A673 (cell line): ENCODE measurements at regions not wholly inside any gene's neighbourhood (a gene's known extent, or its start where the extent isn't known, plus 50 kb on each side); places are given as distances from the start of the nearest gene placed in this dataset.

Experiments
- BruUV-seq: library from RNA; stranded (reverse); fragments of 400-500 nt; replicated peaks from 2 replicates; lab custom pipeline; 2021; lab: Mats Ljungman, UMichigan
- CTCF ChIA-PET: fragments of 300-600 bp; sonication (Branson Sonifier 250); formaldehyde crosslinking; loops from one replicate; lab custom pipeline; 2022; ENCODE audit warnings: antibody characterized with exemption; lab: Charles Lee
- POLR2A ChIA-PET: fragments of 300-600 bp; sonication (Branson Sonifier 250); formaldehyde crosslinking; loops from one replicate; lab custom pipeline; 2022; ENCODE audit warnings: antibody characterized with exemption; ENCODE audit not compliant: low non-redundant PET; lab: Charles Lee
- DNase-seq: peaks from one replicate; pipeline ENCODE4 v3.0.0-alpha.2; 2015; ENCODE audit warnings: low spot score
- H3K27ac ChIP-seq: fragments of 200-600 bp; sonication (generic); 2 replicates; pipeline ENCODE4 v1.5.1; 2016; ENCODE audit warnings: mixed run types, low read depth, mild to moderate bottlenecking, mixed read lengths, antibody characterized with exemption, low read length; ENCODE audit not compliant: poor library complexity, severe bottlenecking
- H3K27me3 ChIP-seq: fragments of 200-600 bp; sonication (generic); replicated peaks from 2 replicates; pipeline ENCODE4 v1.6.1; 2017; ENCODE audit warnings: mixed run types, low read depth, mild to moderate bottlenecking, mixed read lengths, antibody characterized with exemption, low read length; ENCODE audit not compliant: insufficient read depth, poor library complexity
- H3K36me3 ChIP-seq: fragments of 200-600 bp; sonication (generic); 2 replicates; pipeline ENCODE4 v1.6.1; 2016; ENCODE audit warnings: mixed run types, mild to moderate bottlenecking, mixed read lengths, antibody characterized with exemption, low read length; ENCODE audit not compliant: insufficient read depth, poor library complexity, severe bottlenecking
- H3K4me1 ChIP-seq: fragments of 200-600 bp; sonication (generic); 2 replicates; pipeline ENCODE4 v1.6.1; 2017; ENCODE audit warnings: mixed run types, mild to moderate bottlenecking, mixed read lengths, antibody characterized with exemption, low read length; ENCODE audit not compliant: insufficient read depth, poor library complexity, severe bottlenecking
- H3K4me3 ChIP-seq: fragments of 200-600 bp; sonication (generic); 2 replicates; pipeline ENCODE4 v1.5.1; 2016; ENCODE audit warnings: low read depth, mixed run types, mild to moderate bottlenecking, mixed read lengths, low read length; ENCODE audit not compliant: poor library complexity, severe bottlenecking
- H3K9me3 ChIP-seq: fragments of 200-600 bp; sonication (generic); 2 replicates; pipeline ENCODE4 v1.6.1; 2016; ENCODE audit warnings: mixed run types, low read depth, mild to moderate bottlenecking, mixed read lengths, antibody characterized with exemption, low read length; ENCODE audit not compliant: poor library complexity, severe bottlenecking
- EZH2 ChIP-seq: fragments of 200-600 bp; sonication (generic); IDR thresholded peaks from 2 replicates; pipeline ENCODE4 v1.6.1; 2017; ENCODE audit warnings: borderline replicate concordance, low read depth, mild to moderate bottlenecking, mixed read lengths, antibody characterized with exemption, low read length; ENCODE audit not compliant: poor library complexity, severe bottlenecking
- intact Hi-C: fragments of 100-400 bp; cut with micrococcal nuclease; formaldehyde crosslinking; loops from one replicate; pipeline ENCODE4 v1.10.0; 2022; ENCODE audit not compliant: unreplicated experiment
- TF ChIP-seq, protein P1 (sequence below): fragments of 300-800, 200-600 bp; sonication (generic); conservative IDR thresholded peaks from 2 replicates; pipeline ENCODE4 v1.5.1; 2017; ENCODE audit warnings: low read depth, mild to moderate bottlenecking, antibody characterized with exemption, low read length, moderate library complexity, mixed read lengths

DNA sequence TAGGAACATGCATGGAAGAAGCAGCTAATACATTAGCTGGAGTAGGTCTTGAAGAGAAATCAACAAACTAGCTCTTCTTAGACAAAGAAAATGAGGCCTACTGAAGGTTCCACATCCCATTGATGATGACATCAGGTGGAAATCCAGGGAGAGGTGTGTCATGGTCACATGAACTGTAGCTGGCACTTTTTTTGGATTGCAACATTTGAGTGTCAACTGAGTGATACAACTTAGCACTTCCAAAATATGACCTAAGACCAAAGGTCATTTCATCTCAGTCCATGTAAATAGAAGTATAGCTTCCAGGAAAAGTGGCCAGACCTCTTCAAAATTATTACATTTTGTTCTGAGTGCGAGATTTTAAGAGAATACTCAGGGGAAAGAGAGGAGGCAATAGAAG lies 117.2 kb upstream of the MEIS2 start:
- TF ChIP-seq, protein P1, sequence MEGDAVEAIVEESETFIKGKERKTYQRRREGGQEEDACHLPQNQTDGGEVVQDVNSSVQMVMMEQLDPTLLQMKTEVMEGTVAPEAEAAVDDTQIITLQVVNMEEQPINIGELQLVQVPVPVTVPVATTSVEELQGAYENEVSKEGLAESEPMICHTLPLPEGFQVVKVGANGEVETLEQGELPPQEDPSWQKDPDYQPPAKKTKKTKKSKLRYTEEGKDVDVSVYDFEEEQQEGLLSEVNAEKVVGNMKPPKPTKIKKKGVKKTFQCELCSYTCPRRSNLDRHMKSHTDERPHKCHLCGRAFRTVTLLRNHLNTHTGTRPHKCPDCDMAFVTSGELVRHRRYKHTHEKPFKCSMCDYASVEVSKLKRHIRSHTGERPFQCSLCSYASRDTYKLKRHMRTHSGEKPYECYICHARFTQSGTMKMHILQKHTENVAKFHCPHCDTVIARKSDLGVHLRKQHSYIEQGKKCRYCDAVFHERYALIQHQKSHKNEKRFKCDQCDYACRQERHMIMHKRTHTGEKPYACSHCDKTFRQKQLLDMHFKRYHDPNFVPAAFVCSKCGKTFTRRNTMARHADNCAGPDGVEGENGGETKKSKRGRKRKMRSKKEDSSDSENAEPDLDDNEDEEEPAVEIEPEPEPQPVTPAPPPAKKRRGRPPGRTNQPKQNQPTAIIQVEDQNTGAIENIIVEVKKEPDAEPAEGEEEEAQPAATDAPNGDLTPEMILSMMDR, result no peak
- TF ChIP-seq EZH2, result no peak

GRCh38 chr15:37218351-37218916 lies 118.1 kb upstream of the MEIS2 start:
- no peak overlapping the region for H3K27ac ChIP-seq
- no peak overlapping the region for H3K4me3 ChIP-seq
- H3K4me1 ChIP-seq, result no peaks in the 10 kb centered on the region
- no peak for DNase-seq
- TF ChIP-seq, protein P1, result no peak
- TF ChIP-seq EZH2, result no peak
- ChIA-PET POLR2A (no interaction called here), CTCF (no interaction called here)
- no peaks in the 10 kb centered on the region for H3K27me3 ChIP-seq
- no peaks in the 10 kb centered on the region for H3K36me3 ChIP-seq
- no peaks in the 10 kb centered on the region for H3K9me3 ChIP-seq
- no TSS peak for BruUV-seq
- intact Hi-C loops, result no loop called here

More for the DNA sequence above, 117.2 kb upstream of the MEIS2 start:
- CTCF ChIA-PET, result no interaction called here
- BruUV-seq, result no TSS peak
- DNase-seq, result no peak
- no peaks in the 10 kb centered on the region for H3K36me3 ChIP-seq
- POLR2A ChIA-PET, result no interaction called here
- H3K27ac ChIP-seq, result no peak overlapping the region
- H3K9me3 ChIP-seq, result no peaks in the 10 kb centered on the region
- H3K4me1 ChIP-seq, result no peaks in the 10 kb centered on the region
- H3K27me3 ChIP-seq, result no peaks in the 10 kb centered on the region
- intact Hi-C loops, result no loop called here
- no peak overlapping the region for H3K4me3 ChIP-seq

GRCh38 chr15:37219211-37219701 lies 118.9 kb upstream of the MEIS2 start:
- TF ChIP-seq, protein P1, result no peak
- no peak for TF ChIP-seq EZH2
- Histone ChIP-seq H3K27me3 (no peaks in the 10 kb centered on the region), H3K4me1 (no peaks in the 10 kb centered on the region), H3K36me3 (no peaks in the 10 kb centered on the region), H3K4me3 (no peak overlapping the region), H3K27ac (no peak overlapping the region), H3K9me3 (no peaks in the 10 kb centered on the region)
- no TSS peak for BruUV-seq
- ChIA-PET CTCF (no interaction called here), POLR2A (no interaction called here)
- intact Hi-C loops, result no loop called here
- DNase-seq, result no peak
